ENCODE measurements at regions not wholly inside any gene's neighbourhood (a gene's known extent, or its start where the extent isn't known, plus 50 kb on each side); places are given as distances from the start of the nearest gene placed in this dataset.

- Mint-ChIP-seq H3K27me3 (ENCODE audit: low read depth) (no peaks in the 10 kb centered on the region), H3K36me3 (ENCODE audit: low read depth) (no peaks in the 10 kb centered on the region), H3K9me3 (ENCODE audit: low read depth) (peaks cover 4% of the 10 kb centered on the region), H3K4me1 (ENCODE audit: low read depth) (peaks cover 5% of the 10 kb centered on the region), H3K27ac (ENCODE audit: unreplicated experiment) (no peak overlapping the region), H3K4me3 (ENCODE audit: unreplicated experiment) (no peak overlapping the region)
- no peak for TF ChIP-seq CTCF (IDR thresholded peaks at IDR 0.05)
- no peak for DNase-seq (ENCODE audit: low spot score)
Observed at GRCh38 chr6:149176971-149177667, 140.4 kb upstream of the TAB2 start.

- Mint-ChIP-seq H3K4me3 (ENCODE audit: unreplicated experiment) (no peak overlapping the region), H3K27ac (ENCODE audit: unreplicated experiment) (no peak overlapping the region), H3K4me1 (ENCODE audit: low read depth) (peaks cover 18% of the 10 kb centered on the region), H3K27me3 (ENCODE audit: low read depth) (no peaks in the 10 kb centered on the region), H3K36me3 (ENCODE audit: low read depth) (peaks cover under 1% of the 10 kb centered on the region), H3K9me3 (ENCODE audit: low read depth) (peaks cover 7% of the 10 kb centered on the region)
- TF ChIP-seq CTCF (IDR thresholded peaks at IDR 0.05), result no peak
- no peak for DNase-seq (ENCODE audit: low spot score)
Observed at GRCh38 chr6:149179431-149179830, 138.1 kb upstream of the TAB2 start.

GRCh38 chr6:149181304-149181703 lies 136.2 kb upstream of the TAB2 start:
- no peak for TF ChIP-seq CTCF (IDR thresholded peaks at IDR 0.05)
- H3K9me3 Mint-ChIP-seq (ENCODE audit: low read depth), result peaks cover 17% of the 10 kb centered on the region
- no peak overlapping the region for H3K4me3 Mint-ChIP-seq (ENCODE audit: unreplicated experiment)
- peaks cover 18% of the 10 kb centered on the region for H3K4me1 Mint-ChIP-seq (ENCODE audit: low read depth)
- peaks cover 9% of the 10 kb centered on the region for H3K36me3 Mint-ChIP-seq (ENCODE audit: low read depth)
- no peak overlapping the region for H3K27ac Mint-ChIP-seq (ENCODE audit: unreplicated experiment)
- no peaks in the 10 kb centered on the region for H3K27me3 Mint-ChIP-seq (ENCODE audit: low read depth)
- DNase-seq (ENCODE audit: low spot score), result no peak

GRCh38 chr6:149182262-149182661 lies 135.2 kb upstream of the TAB2 start:
- no peak for TF ChIP-seq CTCF (IDR thresholded peaks at IDR 0.05)
- no peak for DNase-seq (ENCODE audit: low spot score)
- Mint-ChIP-seq H3K4me3 (ENCODE audit: unreplicated experiment) (no peak overlapping the region), H3K27me3 (ENCODE audit: low read depth) (no peaks in the 10 kb centered on the region), H3K9me3 (ENCODE audit: low read depth) (peaks cover 17% of the 10 kb centered on the region), H3K36me3 (ENCODE audit: low read depth) (peaks cover 9% of the 10 kb centered on the region), H3K27ac (ENCODE audit: unreplicated experiment) (no peak overlapping the region), H3K4me1 (ENCODE audit: low read depth) (peaks cover 18% of the 10 kb centered on the region)

GRCh38 chr6:149184523-149184922 lies 133.0 kb upstream of the TAB2 start:
- no peak for DNase-seq (ENCODE audit: low spot score)
- H3K4me1 Mint-ChIP-seq (ENCODE audit: low read depth), result peaks cover 15% of the 10 kb centered on the region
- H3K27ac Mint-ChIP-seq (ENCODE audit: unreplicated experiment), result no peak overlapping the region
- peaks cover 40% of the 10 kb centered on the region for H3K9me3 Mint-ChIP-seq (ENCODE audit: low read depth)
- H3K4me3 Mint-ChIP-seq (ENCODE audit: unreplicated experiment), result no peak overlapping the region
- no peaks in the 10 kb centered on the region for H3K27me3 Mint-ChIP-seq (ENCODE audit: low read depth)
- TF ChIP-seq CTCF (IDR thresholded peaks at IDR 0.05), result no peak
- H3K36me3 Mint-ChIP-seq (ENCODE audit: low read depth), result peaks cover 9% of the 10 kb centered on the region
